WI38 (cell line): ENCODE measurements at regions not wholly inside any gene's neighbourhood (a gene's known extent, or its start where the extent isn't known, plus 50 kb on each side); places are given as distances from the start of the nearest gene placed in this dataset.

ENCODE experiments used
- H3K4me3 ChIP-seq: 2 replicates; pipeline ENCODE4 v1.5.1; 2011; ENCODE audit warnings: low read depth, mild to moderate bottlenecking, control low read depth, low read length
- CTCF ChIP-seq: IDR thresholded peaks from 2 replicates; pipeline ENCODE4 v1.5.1; 2012; ENCODE audit warnings: low read depth, mild to moderate bottlenecking, control low read depth, low read length

GRCh38 chr2:467101-467500 lies 179.2 kb upstream of the ALKAL2 start:
- H3K4me3 ChIP-seq = no peak overlapping the region
- TF ChIP-seq CTCF = no peak

- H3K4me3 ChIP-seq = no peak overlapping the region
- no peak for TF ChIP-seq CTCF
Measured at GRCh38 chr2:464562-465309, 176.8 kb upstream of the ALKAL2 start.

GRCh38 chr2:460861-461260 lies 173.0 kb upstream of the ALKAL2 start:
- no peak for TF ChIP-seq CTCF
- no peak overlapping the region for H3K4me3 ChIP-seq

- TF ChIP-seq CTCF = no peak
Measured at GRCh38 chr2:459931-460330, 172.0 kb upstream of the ALKAL2 start.

GRCh38 chr2:458425-458815 lies 170.5 kb upstream of the ALKAL2 start:
- H3K4me3 ChIP-seq = no peak overlapping the region
- no peak for TF ChIP-seq CTCF

More at GRCh38 chr2:459931-460330, 172.0 kb upstream of the ALKAL2 start:
- no peak overlapping the region for H3K4me3 ChIP-seq

- TF ChIP-seq CTCF = no peak
- no peak overlapping the region for H3K4me3 ChIP-seq
Measured at GRCh38 chr2:457792-458424, 170.0 kb upstream of the ALKAL2 start.

- no peak overlapping the region for H3K4me3 ChIP-seq
- no peak for TF ChIP-seq CTCF
Measured at GRCh38 chr2:457262-457661, 169.4 kb upstream of the ALKAL2 start.
